HG03025 (cell line): ENCODE measurements at regions not wholly inside any gene's neighbourhood (a gene's known extent, or its start where the extent isn't known, plus 50 kb on each side); places are given as distances from the start of the nearest gene placed in this dataset.

Source experiments
- ATAC-seq: cut with Tn5 transposase; IDR thresholded peaks from one replicate; pipeline ENCODE4 v1.9.1; 2021; ENCODE audit warnings: mild to moderate bottlenecking, moderate library complexity; ENCODE audit not compliant: unreplicated experiment, low FRiP score

DNA sequence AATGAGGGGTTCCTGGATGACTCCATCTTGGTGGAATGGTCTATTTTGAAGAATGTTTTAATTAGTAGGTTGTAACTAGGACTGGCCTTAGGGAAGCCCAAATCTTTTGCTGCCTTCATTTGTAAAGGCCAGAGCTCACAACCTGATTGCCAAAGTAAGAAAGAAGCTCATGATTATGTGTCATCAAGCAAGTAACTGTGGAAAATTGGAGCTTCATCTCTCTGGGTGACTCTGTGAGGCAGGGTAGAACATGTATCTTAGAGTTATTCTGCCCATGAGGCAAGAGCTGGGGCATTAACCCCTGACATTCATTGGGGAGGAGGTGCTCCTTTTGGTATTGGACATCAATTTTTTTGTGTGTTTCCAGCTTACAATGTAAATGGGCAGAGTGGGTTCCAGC is 273.9 kb upstream of the JAG1 start:
- ATAC-seq = no peak

DNA sequence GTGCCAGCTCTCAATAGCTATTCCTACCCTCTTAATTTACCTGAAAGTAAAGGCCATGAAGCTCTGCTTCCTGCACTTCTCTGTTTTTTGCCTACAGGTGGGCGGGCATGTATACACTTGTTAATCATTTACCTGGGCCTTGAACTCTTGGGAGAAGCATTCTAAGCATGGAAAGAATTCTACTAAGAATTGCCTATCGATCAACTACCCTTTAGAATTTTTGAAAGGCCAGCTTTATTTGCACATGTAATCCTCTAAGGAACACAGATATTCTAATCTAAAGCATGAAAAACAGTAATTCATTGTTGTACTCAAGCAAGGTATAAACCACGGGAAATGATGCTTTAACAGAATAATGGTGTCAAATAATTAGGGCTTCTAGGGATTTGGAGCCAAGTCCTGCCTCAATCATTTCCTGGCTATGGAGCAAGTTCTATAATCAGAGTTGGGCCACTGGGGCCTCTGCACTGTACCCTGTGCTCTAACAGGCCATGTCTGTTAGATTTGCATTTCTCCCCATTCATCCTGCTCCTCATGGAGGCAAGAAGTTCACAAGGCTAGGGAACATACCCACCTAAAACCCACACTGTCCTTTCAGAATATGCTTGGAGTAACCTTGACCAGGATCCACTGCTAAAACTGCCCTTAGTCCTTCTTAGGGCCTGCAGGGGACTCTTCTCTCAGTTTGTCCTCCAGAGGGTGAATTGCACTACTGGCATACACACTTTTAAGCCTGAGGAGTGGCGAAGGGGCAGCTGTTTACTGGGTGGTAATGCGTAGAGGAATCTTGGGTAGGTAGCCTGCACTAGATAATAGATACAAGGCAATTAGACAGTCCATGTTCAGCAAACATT is 276.4 kb upstream of the JAG1 start:
- ATAC-seq = no peak

DNA sequence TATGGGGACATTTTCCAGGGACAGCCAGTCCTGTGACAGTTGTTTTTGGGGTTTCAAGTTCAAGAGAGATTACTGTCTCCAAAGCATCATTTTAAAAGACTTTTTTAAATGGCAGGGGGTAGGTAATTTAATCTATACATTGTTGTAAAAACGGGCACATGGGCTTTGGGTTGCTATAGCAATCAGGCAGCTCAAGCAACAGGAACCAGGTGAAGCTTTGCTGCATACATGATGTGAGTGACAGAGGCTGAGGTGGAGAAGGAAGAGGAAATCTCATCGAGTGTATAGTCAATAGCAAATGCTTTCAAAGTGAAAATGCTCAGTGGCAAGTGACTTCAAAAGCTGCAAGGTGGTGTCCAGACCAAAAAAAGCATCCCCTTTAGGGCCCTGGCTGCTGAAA is 277.4 kb upstream of the JAG1 start:
- ATAC-seq = no peak

DNA sequence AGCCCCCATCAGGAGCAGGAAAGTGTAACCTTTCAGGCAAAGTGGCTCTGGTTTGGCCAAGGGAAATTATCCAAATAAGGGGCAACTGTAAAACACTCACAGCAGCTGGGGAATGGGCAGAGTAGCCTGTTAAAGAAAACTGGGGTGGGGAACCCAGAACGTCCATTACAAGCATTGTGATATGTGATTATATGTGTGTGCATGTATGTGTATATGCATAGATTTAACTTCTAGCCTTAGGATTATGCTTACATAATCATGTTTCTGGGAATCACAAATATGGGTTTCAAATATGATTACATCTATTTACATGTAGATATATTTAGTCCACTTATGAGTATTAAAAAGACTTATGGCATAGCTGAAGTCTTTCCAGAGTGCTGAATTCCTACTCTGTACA is 278.1 kb upstream of the JAG1 start:
- no peak for ATAC-seq

DNA sequence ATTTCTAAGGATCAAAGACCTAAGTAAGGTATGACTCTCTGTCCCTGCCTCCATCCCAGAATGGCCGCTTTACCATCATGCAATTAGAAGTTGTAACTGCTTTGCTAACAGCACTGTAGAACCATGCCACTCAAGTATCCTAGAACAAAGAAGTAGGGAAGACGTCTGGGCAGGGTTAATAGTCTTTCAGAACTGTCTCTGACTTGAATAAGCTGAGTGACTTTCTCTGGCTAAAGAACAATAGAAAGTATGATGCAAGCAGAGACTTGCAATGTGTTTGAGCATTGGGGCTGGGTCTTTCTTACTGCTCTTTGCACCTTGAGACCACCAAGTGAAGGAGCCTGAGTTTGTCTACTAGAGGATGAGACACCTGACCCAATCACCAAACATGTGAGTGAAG is 279.6 kb upstream of the JAG1 start:
- ATAC-seq = no peak

DNA sequence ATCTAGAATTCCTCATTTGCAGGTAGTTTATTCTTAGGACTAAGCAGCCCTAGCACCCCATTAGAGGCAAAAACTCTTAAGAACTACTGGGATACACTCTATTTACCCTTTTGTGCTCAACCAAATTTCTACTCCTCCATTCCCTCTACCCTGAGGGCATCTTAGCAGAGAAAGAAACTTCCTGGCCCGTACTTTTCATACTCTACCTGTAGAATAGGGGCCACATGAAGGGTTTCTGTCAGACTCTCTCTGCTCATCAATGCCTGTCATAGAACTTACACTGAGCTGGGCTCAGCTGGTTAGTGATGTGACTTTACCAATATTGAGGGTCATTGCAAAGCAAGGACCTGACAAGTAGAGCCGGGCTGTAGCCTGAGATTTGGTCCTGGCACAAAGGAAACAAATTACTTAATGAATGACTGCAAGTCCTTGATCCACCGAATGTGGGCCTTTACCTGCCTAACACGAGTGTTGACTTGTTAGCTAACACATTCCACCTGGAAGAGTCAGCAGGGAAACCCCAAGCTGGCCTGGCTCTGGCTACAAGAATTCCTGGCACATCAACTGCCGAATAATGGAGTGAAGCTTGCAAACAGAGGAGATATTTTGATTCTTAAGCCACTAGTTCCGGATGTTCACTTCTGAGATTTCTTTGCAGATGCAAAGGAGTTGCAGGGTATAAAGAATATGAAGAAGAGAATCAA is 280.5 kb upstream of the JAG1 start:
- no peak for ATAC-seq

DNA sequence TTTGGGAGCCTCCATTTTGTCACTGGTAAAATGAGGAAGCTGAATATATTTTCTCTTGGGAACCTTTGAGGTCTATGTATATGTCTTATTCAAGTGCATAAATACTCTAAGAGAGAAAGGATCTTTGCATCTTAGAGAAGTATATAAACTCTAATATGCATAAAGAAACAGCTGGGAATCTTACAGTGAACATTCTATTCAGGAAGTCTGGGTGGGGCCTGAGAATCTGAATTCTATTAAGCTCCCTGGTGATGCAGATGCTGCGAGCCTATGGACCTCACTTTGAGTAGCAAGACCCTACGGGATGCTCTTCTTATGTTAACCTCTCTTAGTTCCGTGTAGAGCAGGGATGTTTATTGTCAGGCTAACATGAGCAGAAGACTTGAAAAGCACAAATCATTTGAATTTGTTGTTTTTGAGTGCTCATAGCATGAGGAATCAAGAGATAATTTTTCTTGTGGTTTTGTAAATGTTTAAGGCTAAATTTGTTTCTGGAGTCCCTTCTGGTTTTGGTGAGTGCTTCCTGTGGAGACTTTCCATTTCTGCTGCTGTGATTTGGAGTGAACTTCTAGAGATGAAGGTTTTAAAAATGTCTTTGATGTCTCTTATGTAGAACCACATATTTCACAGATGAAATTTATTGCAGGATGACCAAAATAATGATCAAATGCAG is 281.2 kb upstream of the JAG1 start:
- ATAC-seq = no peak

DNA sequence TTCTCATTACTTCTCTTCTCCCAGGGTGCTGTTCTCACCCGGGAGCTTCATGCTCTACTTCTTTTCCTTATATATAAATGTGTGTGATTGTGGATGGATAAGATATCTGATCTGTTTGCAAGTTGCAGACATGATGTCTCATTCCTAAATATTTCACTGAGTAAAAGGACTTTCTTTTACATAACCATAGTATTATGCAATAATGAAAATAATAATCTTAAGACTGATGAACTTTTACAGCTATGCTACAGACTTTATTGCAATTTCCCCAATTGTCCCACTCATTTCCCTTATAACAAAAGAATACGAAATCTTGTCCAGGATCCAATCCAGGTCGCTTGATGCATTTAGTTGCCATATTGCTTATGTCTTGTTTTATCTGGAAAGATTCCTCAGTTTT is 284.5 kb upstream of the JAG1 start:
- no peak for ATAC-seq

DNA sequence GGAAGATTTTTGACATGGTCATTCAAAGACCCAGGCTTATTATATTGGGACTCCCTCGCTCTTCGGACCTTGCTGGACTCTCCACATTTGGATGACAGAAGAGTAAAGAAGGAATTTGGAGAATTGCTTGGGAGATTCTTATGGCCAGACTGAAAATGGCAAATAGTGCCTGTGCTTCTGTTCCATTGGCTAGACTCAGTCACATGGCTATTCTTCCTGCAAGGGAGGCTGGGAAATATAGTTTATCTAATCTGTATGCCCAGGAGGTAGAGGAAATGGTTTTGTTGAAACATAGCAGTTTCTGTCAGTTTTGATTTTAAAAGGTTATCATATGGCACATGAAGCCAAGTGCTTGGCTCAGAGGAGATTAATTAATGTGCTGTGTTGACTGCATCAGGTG is 286.6 kb upstream of the JAG1 start:
- ATAC-seq = no peak

DNA sequence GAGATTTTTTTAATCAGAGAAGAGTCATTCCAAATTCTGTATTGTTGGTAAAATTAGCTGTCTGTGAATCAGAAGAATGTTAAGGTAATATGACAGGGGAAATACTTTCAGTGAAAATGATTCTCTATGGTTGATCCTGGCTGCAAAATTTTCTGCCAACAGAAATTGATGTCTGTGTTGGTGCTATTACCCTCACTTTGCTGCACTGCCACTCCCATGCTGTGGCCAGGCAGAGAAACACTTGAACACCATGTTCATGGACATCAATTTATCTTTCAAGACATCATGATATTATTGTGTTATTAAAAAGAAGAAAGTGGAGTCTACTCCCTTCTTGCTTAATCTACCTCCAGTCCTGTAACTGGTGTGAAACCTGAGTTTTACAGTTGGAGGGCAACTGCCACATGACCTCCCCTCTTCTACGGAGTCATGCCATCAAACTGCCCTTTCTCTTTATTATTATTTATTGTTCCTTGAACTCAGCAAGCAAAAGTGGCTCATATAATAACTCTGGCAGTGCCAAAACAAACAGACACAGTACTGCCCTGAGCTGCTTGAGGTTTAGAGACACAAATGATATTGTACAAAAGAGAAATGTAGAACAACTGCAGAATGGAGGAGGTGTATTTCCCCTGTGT is 288.0 kb upstream of the JAG1 start:
- no peak for ATAC-seq

DNA sequence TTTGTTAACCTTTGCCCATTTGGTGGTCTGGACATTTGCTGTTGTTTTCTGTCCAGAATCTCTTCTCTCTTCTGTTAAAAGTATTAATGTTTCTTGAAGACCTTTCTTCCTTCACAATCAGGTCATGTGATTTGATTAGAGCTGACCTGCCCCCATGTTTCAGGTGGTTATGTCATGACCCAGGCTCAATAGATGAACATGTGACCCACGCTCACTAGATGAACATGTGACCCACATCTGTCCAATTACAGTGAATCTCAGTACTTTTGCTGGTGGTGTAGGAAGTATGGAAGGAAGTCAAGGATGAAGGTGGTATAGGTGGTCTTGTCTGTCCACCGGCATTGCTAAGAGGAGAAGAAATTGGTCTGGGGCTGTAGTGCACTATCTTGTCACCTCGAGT is 289.1 kb upstream of the JAG1 start:
- no peak for ATAC-seq

DNA sequence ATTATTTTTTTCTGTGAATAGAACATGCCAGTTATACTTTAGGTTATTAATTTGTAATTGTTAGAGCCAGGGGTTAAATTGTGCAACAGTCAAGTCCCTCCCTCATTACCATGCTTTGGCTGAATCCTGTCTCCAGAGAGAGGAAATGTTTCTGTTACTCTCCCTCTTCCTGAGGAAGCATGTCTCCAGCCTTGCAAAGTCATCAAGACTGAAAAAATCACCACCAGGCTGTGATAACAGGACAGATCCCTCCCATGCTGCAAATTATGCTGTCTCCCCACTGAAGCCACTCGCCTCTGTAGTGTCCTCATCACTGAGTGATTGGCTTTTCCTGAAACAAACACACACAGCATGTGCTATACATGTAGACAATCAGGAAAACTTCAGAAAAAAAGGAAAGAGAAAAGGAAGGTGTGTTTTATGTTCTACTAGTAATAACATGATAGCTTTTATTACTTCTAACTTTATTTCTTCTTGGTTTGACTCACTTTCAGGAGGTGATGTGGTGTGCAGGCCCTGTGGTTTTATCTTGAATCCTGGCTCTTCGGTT is 290.0 kb upstream of the JAG1 start:
- no peak for ATAC-seq

DNA sequence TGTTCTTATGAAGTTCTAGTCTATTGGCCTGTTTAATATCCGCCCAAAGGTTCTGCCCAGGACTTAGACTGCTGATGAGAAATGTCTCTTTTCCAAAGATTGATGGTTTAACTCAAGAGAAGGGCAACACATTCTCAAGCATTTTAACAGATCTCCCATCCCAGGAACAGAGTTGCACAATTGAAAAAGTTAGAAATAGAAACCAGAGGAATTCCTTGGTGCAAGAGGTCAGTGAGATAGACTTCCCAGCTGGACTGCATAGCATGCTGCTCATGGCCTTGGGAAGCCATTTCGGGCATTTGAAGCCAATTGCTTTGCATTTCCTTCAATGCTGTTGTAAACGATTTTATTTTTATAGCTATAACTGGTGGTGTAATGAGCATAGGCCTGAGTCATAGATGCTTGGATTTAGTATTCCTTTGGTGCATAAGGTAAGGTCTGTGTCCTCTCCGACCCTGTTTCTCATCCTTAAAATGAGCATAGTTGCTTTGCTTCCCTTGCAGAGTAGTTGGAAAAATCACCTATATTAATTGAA is 292.2 kb upstream of the JAG1 start:
- ATAC-seq = no peak

DNA sequence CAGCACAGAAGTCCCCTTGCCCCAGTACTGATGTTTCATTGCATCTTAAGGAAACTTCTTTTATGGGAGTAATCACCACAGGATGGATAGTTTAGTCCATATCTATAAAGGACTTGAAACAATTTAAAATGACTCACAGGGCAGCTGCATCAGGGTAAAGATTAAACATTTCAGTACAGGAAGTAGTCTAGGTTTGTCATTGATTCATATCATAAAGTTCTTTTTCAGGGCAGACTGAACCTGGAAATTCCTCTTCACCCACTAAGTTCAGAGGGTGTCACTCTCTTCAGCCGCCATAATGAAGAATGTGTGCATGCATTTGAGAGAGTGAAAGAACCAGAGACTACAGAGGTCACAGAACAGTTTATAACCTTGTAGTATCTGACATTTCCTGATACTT is 296.3 kb upstream of the JAG1 start:
- ATAC-seq = no peak

DNA sequence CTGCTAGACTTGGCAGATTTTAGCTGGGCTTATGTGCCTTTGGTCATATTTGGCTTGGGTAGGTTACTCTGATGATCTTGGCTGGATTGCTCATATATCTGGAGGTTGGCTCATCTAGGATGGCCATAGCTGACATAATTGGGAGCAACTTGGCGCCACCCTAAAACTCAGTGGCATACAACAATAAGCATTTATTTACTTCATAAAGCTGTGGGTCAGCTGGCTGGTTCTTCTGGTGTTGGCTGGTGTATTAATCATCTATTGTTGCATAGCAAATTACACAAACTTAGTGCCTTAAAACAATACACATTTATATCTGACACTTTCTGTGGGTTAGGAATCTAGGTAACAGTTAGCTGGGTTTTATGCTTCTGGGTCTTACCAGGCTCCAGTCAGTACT is 297.3 kb upstream of the JAG1 start:
- ATAC-seq = no peak

DNA sequence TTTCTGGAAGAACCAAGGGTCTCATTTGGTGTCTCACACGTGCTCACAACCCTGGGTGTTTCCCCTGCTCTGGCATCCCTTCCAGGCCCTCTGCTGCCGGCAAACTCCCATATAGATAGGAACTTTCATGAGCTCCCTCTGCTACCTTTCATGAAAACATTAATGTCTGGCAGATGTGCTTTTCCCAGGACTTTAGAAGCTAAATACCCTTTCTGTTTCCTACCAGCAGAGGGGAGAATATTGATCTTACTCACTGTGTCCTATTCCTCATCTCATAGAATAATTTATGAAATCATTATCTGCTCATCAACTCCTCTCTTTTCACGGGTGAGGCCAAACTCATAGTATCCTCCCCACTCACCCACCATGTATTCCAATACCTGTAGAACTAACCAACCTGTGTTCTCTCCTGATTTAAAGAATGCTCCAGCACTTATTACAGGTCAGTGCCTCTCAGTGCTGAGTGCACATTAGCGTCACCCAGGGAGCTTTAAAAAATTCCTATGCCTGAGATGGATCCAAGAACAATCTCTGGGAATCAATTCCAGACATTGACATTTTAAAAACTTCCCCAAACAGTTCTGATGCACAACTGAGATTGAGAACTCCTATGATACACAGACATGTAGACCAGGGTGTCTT is 298.5 kb upstream of the JAG1 start:
- no peak for ATAC-seq

DNA sequence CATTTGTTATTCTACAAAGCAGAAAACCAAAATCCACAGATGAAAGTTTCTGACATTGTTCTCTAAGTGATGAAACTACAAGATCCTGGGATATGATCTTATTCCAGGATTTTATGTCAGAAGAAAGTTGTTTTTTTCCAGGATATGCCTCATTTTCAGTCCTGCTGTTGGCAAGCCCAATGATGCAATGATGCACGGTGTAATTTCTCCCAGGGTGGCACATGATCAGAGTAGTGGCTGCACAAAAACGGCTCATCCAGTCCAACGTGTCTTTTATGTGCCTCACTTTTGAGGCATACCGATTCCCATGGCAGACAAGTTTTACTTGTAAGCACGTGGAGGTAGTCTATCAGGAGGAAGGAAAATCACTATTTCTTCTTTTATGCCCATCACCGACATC is 302.3 kb upstream of the JAG1 start:
- no peak for ATAC-seq

DNA sequence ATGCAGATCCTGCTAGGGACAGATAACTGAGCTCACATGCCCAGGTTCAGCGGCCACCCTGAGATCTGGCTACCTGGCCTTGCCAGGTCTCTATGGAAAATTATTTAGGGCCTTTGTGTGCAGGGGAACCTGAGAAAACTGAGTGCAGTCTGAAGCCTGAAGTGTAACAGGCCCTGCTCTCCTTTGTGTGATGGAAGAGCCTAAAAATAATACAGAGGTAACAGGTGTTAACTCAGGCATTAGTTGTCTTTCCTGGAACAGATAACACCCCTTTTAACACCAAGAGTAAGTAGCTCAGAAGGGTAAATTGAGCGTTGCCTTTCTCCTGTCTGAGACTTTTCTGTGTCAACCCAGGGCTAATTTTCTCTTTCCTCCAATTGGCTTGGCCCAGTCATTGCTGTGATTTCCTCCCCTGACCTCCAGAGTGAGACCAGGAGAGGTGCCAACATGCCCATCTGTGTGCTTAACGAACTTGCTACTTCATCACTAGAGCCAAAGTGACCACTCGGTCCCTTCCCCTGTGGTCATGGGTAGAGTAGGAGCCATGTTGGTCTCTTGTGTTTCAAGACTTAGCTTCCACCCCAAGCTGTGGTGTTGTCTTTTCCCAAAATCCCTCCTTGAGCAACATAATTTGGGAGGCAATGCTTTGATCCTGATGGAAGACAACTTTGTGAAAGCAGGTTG is 304.4 kb upstream of the JAG1 start:
- no peak for ATAC-seq

DNA sequence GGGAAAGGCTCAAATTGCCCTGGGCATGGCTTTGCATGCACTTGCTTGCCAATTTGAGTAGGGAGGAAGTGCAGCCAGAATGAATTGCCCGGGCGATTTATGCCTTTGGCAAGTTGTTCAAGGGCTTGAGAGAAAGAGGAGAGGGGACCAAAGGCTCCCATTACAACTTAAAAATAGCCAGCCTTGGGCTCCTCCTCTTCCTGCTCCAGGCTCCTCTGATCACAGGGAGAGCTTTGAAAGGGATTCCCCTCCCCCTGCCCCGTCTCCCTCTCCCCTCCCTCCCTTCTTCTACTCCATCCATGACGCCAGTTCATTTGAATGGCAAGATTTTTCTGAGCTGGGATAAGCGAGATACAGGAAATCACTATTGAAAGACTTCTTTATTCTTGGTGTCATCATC is 304.9 kb upstream of the JAG1 start:
- no peak for ATAC-seq

DNA sequence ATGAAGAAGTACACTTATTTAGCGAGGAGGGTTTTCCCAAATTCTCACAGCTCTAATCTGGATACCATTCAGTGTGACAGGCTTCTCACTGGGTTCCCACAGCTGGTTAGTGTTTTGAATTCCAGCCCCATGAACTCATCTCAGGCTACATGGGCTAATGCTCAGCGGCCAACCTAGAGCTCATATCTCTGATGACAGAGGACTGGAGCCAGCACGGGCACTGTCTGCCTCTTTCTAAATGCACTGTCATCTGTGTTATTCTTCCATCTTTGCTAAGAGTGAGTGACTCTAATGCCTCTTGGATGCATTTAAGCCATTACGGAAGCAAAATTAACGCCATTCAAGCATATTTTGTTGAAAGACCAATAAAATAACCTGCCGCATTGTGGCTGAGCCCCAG is 308.9 kb upstream of the JAG1 start:
- ATAC-seq = no peak
